NCI-H146 treated with DMSO at 0.1 percent for 48 hours (cell line): ENCODE measurements at regions not wholly inside any gene's neighbourhood (a gene's known extent, or its start where the extent isn't known, plus 50 kb on each side); places are given as distances from the start of the nearest gene placed in this dataset.

Experiments used
- DNase-seq: peaks from one replicate; lab custom pipeline; 2025; ENCODE audit not compliant: unreplicated experiment; lab: John Stamatoyannopoulos, UW

DNA sequence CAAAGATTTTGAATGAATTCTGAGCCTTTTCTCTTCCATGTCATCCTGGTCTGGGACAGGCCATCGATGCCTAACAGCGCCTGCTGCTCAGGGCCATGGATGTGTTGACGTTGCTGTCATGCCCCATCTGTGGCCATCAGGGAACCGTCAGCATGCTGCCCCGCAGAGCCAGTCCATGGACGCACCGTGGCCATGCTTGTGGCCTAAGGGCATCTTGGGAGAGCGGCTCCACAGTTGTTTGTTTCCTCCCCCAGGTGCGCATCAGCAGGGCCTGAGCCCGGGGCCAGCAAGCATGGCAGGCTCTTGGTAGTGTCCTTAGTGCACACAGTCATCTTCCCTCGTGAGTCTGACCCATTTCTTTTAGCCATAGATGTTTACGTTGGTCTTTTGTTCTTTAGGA lies 142.7 kb downstream of the VAPA start:
- no peak for DNase-seq

DNA sequence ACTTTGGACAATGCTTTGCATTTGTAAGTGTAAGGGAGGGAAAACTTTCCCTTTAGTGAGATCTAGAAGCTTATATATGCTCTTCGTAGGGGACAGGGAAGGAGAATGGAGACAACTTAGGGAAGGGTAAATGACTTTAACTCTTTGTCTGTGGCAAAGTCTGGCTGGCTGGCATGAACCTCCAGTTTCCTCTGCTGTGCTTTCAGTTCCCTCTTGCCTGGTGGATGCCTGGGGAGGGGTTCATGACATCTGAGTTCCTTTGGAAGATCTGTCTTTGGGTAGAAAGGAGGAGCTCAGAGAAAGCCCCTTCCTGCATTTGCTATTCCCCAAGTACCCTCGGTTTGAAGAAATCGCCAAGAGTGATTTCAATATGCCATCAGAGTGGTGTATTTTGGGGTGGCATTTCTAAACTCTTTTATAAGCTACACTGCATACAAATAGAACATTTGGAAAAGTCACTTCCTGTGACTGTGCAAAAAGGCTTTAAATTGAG lies 143.6 kb downstream of the VAPA start:
- no peak for DNase-seq

DNA sequence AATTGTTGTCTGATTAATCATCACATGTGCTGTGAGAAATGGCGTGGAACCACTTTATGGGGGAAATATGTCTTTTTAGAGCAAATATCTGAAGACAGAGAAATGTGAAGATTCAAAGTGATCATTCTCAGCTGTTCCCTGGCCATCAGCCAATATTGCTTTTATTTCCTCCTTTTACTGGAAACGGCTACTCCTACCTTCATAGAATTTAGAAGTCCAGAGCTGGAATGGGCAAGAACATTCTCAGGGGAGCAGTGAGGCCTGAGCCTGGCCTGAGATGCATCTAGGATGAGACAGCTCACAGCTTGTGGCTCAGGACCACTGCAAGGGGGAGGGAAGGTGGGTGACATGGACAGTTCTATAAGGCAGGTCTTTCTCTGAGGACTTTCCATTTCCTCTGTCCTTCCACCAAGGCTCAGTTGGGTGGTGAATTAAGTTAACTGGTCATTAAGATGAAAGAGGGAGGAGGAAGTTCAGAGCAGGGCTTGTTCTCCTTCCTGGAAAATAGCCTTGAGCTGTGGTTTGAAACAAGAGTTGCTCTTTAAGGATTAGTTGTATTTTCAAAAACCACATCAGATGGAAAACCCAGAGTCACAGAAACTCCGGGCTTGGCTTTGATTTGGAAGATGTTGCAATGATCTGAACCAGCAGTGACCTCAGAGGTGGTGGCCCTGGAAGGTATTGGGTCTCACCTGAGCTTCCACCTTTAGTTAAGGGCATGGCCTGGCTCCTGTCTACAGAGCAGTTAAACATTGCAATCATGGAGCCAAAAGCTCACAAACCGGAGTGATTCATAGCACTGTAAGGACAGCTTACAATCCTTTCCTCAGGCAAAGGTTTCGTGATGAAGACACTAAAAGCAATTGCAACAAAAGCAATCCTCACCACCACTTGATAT lies 144.3 kb downstream of the VAPA start:
- no peak for DNase-seq

GRCh38 chr18:10059610-10060468 lies 146.0 kb downstream of the VAPA start:
- no peak for DNase-seq

DNA sequence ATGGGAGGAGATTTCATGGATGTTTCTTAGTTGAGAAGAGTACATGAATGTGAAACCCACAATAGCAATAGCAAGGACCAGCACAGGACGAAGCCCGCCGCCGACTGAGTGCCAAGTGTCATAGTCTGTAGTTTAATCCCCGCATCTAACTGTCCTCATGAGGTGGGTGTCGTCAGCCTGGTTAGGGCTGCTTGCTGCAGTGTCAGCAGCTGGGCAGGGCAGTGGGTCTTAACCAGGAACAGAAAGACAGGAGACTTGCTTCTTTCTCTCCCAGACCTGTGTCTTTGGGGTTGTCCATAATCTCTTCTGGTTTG lies 146.6 kb downstream of the VAPA start:
- DNase-seq, result no peak

DNA sequence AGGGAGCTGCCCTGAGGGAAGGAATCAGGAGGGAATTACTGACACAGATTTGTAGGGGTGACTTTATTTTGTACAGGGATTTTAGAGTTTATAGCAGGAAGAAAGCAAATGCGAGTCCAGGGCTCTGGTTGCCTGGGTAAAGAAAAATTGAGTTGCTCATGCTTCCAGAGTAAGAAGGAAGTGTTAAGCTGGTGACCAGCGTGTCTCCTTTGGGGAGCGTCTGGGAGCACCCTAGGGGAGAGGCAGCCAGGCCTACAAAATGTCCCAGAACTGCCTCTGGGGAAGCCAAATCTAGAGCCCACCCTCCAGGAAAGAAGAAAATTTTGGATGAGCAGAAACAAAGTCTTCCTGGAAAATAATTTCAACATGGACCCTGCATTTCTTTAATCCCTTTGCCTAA lies 147.0 kb downstream of the VAPA start:
- no peak for DNase-seq

GRCh38 chr18:10061566-10062140 lies 147.8 kb downstream of the VAPA start:
- DNase-seq, result peak; percentile 89

DNA sequence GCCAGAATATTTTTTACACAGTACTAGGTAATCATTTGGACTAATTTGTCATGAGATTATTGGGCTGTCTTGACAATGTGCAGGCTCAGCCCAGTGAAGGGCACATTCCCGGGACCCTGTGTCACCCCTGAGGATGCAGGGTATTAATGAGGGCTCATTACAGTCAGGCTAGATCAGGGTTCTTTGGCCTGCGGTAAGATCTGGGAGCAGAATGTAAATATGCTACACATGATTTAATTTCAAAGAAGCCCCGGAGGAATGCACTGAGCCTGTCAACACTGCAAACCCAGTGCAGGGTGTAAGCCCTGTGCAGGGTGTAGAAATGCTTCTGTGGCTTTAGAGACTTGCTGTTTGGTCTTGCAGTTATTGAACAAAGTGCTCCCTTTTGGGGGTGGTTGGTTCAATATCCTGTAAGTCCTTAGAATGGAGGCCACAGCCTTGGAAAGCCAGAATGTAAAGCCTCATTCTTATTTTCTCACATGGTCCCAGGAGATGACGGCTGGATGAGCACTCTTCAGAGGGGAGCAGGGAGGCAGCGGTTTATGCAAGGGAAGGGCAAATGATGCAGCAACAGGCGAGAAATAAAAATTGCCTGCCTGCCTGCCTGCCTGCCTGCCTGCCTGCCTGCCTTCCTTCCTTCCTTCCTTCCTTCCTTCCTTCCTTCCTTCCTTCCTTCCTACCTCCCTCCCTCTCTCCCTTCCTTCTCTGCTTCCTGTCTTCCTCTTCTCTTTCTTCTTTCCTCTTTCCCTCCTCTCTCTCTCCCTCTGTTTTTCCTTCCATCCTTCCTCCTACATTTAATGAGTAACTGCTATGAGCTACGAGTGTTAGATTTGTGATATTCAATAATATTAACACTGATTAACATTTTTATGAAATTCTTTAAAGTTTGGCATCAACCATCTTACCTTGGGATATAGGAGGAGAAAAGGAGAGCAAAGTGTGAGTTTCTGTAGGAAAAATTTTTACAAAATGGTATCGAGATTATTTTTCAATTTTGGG lies 148.8 kb downstream of the VAPA start:
- DNase-seq, result no peak

DNA sequence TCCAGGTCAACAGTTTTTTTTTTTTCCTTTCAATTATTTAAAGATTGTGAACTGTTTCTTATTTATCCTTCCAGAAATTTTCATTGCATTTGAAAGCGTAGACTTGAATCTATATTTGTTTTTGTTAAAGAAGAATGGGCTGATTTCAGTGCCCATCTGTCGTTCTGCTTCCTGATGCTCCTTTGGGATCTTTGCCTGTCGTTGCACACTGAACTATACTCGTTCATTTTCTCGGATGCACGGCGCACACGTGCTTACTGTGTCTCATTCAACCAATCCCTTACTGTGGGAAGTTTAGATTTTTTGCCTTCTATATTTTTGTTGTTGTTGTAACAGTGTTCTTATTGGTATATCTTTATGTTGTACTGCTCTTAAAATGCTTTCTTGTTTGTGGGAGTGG lies 149.7 kb downstream of the VAPA start:
- DNase-seq, result no peak

- no peak for DNase-seq
These were observed 150.5 kb downstream of the VAPA start for GRCh38 chr18:10064267-10064666.

DNA sequence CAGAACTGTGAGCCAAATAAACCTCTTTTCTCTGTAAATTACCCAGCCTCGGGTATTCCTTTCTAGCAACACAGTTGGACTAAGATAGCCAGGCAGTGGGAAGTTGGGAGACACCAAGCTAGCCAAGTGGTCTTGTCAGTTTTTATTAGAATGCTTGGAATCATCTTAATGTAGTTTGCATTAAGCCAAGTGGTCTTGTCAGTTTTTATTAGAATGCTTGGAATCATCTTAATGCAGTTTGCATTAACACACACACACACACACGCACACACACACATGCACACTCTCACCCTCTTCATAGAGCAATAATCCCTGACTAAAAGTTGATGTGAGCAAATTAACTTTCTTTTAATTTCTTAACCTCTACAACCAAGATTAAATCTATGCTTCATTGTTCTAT lies 151.5 kb downstream of the VAPA start:
- DNase-seq, result no peak

GRCh38 chr18:10067670-10068659 lies 154.1 kb downstream of the VAPA start:
- DNase-seq, result no peak

GRCh38 chr18:10068766-10069567 lies 155.2 kb downstream of the VAPA start:
- no peak for DNase-seq

DNA sequence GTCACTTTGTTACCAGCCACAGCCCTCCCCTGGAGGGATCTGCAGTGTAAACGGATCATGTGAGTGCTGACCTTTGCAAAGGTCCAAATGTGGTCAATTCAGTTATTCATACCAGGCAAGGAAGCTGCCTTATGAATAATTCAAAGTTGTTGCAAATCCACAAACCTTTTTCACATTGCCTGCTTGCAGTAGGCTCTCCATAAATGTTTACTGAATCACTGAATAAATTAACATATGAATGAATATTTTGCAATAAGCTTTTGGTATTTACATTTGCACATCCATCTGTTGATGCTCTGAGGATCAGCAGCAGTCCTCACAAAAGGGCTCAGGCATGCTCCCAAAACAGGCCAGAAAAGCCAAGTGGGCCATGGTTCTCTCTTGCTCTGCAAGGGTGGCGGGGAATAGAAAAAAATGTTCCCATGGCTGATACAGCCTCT lies 156.8 kb downstream of the VAPA start:
- DNase-seq, result no peak

- no peak for DNase-seq
These were observed 158.9 kb downstream of the VAPA start for GRCh38 chr18:10072671-10073175.

DNA sequence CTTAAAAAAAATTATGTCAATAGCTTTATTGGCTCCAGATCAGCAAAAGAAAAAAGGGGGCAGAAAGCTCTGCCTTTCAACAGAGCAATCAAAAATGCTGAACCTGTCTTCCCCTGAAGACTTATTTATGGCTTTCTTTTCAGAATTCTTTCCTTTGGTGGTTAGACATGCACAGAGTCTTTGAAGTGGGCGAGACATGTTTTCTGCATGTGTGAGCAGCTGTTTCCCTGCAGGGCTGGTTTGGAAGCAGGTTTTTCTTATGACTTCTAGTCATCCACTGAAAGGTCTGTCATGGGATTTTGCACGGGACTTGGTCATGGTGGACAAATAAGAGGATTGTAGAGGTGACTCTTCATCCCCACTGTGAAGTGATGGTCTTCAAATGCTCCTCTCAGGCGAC lies 160.3 kb downstream of the VAPA start:
- no peak for DNase-seq

- DNase-seq, result no peak
These were observed 160.9 kb downstream of the VAPA start for GRCh38 chr18:10074728-10075127.

DNA sequence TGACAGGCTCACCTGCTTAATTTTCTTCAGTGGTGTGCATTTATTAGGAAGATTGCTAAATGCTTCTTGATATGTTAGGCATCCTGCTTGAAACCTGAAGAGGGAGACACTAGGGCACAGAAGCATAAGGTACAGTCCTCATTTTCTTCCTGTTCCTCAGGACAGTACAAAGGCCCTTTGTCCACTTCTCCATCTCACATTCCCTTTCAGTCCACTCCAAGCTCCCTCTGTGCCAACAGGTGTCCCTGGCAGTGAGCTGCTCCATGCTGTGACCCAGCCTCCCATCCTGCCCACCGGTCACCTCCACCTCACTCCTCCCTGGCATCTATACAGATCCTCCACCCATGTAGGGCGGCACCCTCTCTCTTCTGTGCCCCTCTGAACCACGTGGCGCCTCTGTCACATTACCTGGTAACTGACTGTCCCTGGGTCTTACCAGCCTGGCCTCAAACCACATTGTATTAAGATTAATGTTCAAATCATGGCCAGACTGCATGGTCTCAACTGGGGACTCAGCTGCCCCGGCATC lies 162.8 kb downstream of the VAPA start:
- DNase-seq, result peak; percentile 47
